T-helper 2 cell treated with Interferon-gamma antibody and Interleukin-4, amounts not matched to agents 5 μg/mL and 100 μg/mL, for 36 hours (primary cell): ENCODE measurements at regions not wholly inside any gene's neighbourhood (a gene's known extent, or its start where the extent isn't known, plus 50 kb on each side); places are given as distances from the start of the nearest gene placed in this dataset.

ENCODE experiments used
- DNase-seq: peaks from one replicate; pipeline ENCODE4 v3.0.0; 2021; ENCODE audit warnings: low spot score
- H3K27ac Mint-ChIP-seq: one replicate; pipeline ENCODE4 v1.8.0; 2021; ENCODE audit warnings: mild to moderate bottlenecking, mixed read lengths
- H3K27me3 Mint-ChIP-seq: one replicate; pipeline ENCODE4 v1.8.0; 2021; ENCODE audit warnings: low read depth, mixed read lengths
- H3K36me3 Mint-ChIP-seq: one replicate; pipeline ENCODE4 v1.8.0; 2021; ENCODE audit warnings: low read depth, mixed read lengths
- H3K4me1 Mint-ChIP-seq: one replicate; pipeline ENCODE4 v1.8.0; 2021; ENCODE audit warnings: low read depth, mixed read lengths
- H3K4me3 Mint-ChIP-seq: one replicate; pipeline ENCODE4 v1.8.0; 2022; ENCODE audit warnings: mild to moderate bottlenecking, moderate library complexity, mixed read lengths
- H3K9me3 Mint-ChIP-seq: one replicate; pipeline ENCODE4 v1.8.0; 2021; ENCODE audit warnings: mixed read lengths

DNA sequence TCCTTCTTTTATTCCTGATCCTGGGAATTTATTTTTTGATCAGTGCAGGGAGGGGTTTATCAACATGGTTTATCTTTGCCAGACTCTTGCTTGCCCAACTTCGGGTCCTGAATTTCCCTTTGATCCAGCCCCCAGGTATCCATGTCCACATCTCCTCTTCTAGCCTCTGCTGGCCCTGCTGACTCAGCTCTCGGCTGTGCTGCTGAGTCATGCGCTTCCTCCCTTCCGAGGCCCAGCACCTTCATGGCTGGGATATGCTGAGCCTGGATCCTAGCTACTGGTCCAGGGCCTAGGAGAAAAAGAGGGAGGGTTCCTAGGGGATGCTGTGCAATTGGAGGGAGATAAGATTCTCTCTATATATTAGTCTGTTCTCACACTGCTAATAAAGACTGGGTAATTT lies 380.7 kb upstream of the SHH start:
- no peaks in the 10 kb centered on the region for H3K9me3 Mint-ChIP-seq
- H3K4me3 Mint-ChIP-seq, result no peak overlapping the region
- no peaks in the 10 kb centered on the region for H3K27me3 Mint-ChIP-seq
- H3K4me1 Mint-ChIP-seq, result no peaks in the 10 kb centered on the region
- H3K27ac Mint-ChIP-seq, result no peak overlapping the region
- no peak for DNase-seq
- no peaks in the 10 kb centered on the region for H3K36me3 Mint-ChIP-seq

DNA sequence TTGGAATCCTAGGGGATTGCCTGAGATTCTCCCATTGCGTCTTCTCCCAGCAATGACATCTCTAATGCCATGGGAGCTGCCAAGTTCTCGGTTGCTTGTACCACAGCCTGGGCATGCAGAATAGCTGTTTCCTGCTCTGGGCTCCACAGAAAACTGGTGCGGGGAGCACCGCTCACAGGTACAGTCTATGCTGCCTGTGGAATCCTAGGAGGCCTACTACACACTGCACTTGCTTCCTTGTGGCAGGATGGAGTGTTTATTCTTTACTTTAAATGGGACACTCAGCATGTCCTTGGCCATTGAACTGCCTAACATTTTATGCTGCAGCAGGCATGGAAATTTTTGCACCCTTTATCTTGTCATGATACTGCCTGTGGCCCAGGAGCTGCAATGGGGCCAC lies 378.8 kb upstream of the SHH start:
- DNase-seq, result no peak
- Mint-ChIP-seq H3K9me3 (no peaks in the 10 kb centered on the region), H3K4me1 (no peaks in the 10 kb centered on the region), H3K4me3 (no peak overlapping the region), H3K27me3 (no peaks in the 10 kb centered on the region), H3K27ac (no peak overlapping the region), H3K36me3 (no peaks in the 10 kb centered on the region)

DNA sequence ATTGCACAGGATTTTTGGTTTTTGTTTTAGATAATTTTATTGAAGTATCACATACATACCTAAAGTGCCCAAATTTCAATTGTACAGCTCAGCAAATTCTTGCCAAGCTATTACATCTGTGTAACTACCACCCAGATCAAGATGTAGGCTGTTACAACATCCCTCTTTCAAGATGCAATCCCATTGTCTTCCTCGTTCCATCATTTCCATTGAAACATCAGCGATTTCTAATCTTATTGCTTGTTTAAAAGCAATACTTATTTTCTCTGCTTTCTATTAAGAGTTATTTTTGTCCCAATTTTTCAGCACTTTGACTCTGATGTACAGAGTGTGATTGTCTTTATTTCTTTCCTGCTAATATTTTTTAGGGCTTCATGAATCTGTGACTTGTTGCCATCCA lies 372.8 kb upstream of the SHH start:
- peaks cover 7% of the 10 kb centered on the region for H3K27me3 Mint-ChIP-seq
- no peaks in the 10 kb centered on the region for H3K9me3 Mint-ChIP-seq
- no peaks in the 10 kb centered on the region for H3K36me3 Mint-ChIP-seq
- H3K27ac Mint-ChIP-seq, result no peak overlapping the region
- no peak overlapping the region for H3K4me3 Mint-ChIP-seq
- no peak for DNase-seq
- no peaks in the 10 kb centered on the region for H3K4me1 Mint-ChIP-seq

GRCh38 chr7:156184164-156184563 lies 371.9 kb upstream of the SHH start:
- no peaks in the 10 kb centered on the region for H3K36me3 Mint-ChIP-seq
- no peak for DNase-seq
- H3K9me3 Mint-ChIP-seq, result no peaks in the 10 kb centered on the region
- no peaks in the 10 kb centered on the region for H3K4me1 Mint-ChIP-seq
- peaks cover 7% of the 10 kb centered on the region for H3K27me3 Mint-ChIP-seq
- no peak overlapping the region for H3K27ac Mint-ChIP-seq
- no peak overlapping the region for H3K4me3 Mint-ChIP-seq

GRCh38 chr7:156180451-156181229 lies 368.4 kb upstream of the SHH start:
- Mint-ChIP-seq H3K9me3 (no peaks in the 10 kb centered on the region), H3K36me3 (no peaks in the 10 kb centered on the region), H3K4me3 (no peak overlapping the region), H3K27ac (no peak overlapping the region), H3K4me1 (no peaks in the 10 kb centered on the region), H3K27me3 (peaks cover 5% of the 10 kb centered on the region)
- no peak for DNase-seq

DNA sequence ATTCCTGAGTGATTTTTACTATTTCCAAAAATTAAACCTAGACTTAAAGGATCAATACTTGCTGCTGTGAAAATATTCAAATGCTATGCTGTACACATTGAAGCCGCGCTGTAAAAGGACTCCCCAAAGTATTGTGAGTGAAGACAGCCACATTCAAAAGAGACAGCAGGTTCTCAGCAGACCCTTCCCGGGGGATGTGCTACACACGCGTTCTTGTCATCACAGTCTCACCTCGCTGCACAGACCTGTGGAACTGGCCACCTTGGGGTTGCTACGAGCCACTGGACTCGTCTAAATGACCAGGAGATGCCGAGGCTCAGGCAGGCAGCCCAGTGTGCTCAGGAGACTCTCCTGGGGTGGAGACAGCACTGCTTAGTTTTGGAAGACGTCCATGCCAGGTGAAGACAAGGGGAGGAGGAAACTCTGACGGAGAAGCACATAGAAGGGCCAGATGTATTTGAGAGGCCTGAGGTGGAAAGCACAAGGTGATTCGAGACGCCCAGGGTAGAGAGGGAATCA lies 367.7 kb upstream of the SHH start:
- no peak for DNase-seq
- Mint-ChIP-seq H3K36me3 (no peaks in the 10 kb centered on the region), H3K27ac (no peak overlapping the region), H3K4me3 (no peak overlapping the region), H3K4me1 (no peaks in the 10 kb centered on the region), H3K27me3 (no peaks in the 10 kb centered on the region), H3K9me3 (no peaks in the 10 kb centered on the region)

DNA sequence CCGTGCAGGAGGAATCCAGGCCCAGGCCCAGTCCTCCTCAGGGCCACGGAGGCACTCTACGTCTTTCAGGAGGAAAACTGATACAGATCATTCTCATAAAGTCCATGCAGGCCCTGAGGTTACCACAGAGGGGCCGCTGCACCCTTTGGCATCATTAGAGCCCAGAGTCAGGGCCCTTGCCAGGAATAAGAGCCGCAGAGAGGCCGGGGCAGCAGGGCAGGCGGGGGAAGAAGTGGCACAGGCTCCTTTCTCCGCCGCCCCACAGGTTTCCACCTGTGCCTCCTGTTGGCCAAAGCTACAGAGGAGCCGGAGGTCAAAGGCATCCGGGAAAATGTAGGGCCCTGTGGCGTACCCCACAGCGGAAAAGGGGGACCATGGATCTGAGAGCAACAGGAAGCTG lies 366.6 kb upstream of the SHH start:
- no peak for DNase-seq
- Mint-ChIP-seq H3K4me1 (no peaks in the 10 kb centered on the region), H3K36me3 (no peaks in the 10 kb centered on the region), H3K27me3 (no peaks in the 10 kb centered on the region), H3K4me3 (no peak overlapping the region), H3K9me3 (no peaks in the 10 kb centered on the region), H3K27ac (no peak overlapping the region)

GRCh38 chr7:156178214-156178613 lies 366.0 kb upstream of the SHH start:
- H3K4me1 Mint-ChIP-seq, result no peaks in the 10 kb centered on the region
- DNase-seq, result no peak
- no peaks in the 10 kb centered on the region for H3K36me3 Mint-ChIP-seq
- no peak overlapping the region for H3K4me3 Mint-ChIP-seq
- H3K27me3 Mint-ChIP-seq, result no peaks in the 10 kb centered on the region
- no peaks in the 10 kb centered on the region for H3K9me3 Mint-ChIP-seq
- no peak overlapping the region for H3K27ac Mint-ChIP-seq

DNA sequence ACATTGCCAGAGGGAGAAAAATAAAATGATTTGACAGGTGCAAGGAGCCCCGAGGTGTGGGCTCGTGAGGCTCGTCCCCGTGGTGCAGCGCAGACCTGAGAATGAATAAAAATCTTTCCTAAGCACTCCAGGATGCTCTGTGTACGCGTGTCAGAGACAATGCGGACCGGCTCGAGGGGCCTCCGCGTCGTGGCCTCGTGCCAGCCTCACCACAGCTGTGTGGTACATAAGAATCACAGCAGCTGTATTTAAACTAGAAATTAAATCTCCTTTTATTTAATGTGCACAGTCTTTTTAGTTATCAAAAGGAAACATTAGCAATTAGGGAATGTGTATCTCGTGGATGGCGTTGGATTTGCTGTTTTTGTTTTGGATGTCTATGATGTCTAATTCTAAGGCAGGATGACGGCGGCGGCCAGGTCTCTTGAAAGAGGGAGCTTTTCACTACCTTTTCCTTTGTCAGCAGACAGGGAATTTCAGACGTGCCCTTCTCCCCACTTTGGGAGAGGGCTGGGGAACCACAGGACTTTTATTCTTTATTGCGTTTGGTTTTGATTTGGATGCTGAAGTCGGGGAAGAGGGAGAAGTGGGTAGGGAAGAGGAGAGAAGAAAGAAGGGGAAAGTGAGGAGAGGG lies 365.3 kb upstream of the SHH start:
- H3K27me3 Mint-ChIP-seq, result no peaks in the 10 kb centered on the region
- H3K9me3 Mint-ChIP-seq, result no peaks in the 10 kb centered on the region
- no peak overlapping the region for H3K27ac Mint-ChIP-seq
- no peaks in the 10 kb centered on the region for H3K36me3 Mint-ChIP-seq
- DNase-seq, result no peak
- H3K4me1 Mint-ChIP-seq, result no peaks in the 10 kb centered on the region
- H3K4me3 Mint-ChIP-seq, result no peak overlapping the region

DNA sequence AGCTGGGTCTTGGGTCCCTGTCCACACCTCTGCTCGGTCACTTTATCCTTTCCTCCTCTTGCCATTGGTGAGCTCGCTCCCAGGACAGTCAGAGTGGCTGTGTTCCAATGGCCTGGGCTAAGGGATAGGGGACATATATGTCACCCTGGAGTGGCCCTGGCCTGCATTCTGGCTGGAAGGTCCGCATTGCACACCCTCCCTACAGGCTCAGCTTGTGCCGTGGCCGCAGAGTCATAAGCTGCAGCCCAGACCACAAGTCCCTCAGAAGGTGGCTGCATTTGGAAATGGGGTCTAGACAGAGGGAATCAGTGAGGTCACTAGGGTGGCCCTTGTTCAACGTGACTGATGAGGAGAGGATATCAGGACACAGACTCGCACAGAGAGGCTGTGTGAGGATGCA lies 363.8 kb upstream of the SHH start:
- Mint-ChIP-seq H3K4me1 (no peaks in the 10 kb centered on the region), H3K27me3 (no peaks in the 10 kb centered on the region), H3K4me3 (no peak overlapping the region)

DNA sequence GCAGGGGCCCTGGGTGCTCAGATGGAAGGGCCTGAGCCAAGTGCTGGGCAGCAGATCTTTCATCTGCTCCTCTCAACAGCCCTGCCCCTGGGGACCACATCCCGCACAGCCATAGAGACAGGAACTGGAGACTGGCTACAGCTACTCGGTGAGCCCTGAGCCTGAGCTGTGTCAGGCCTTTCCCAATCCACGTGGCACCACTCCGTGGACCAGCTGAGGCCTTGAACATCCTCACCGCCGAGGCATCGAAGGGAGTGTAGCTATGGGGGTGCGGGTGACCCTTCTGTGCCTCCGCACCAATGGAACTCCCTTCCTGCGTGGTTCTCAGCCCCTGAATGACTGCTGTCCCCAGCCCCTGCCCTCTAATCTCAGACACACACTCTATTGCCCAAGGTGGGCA lies 362.7 kb upstream of the SHH start:
- H3K9me3 Mint-ChIP-seq, result no peaks in the 10 kb centered on the region
- no peak overlapping the region for H3K27ac Mint-ChIP-seq
- no peaks in the 10 kb centered on the region for H3K36me3 Mint-ChIP-seq

More for the DNA sequence above, 363.8 kb upstream of the SHH start:
- no peaks in the 10 kb centered on the region for H3K9me3 Mint-ChIP-seq
- DNase-seq, result no peak
- no peaks in the 10 kb centered on the region for H3K36me3 Mint-ChIP-seq
- no peak overlapping the region for H3K27ac Mint-ChIP-seq

GRCh38 chr7:156174428-156174827 lies 362.2 kb upstream of the SHH start:
- DNase-seq, result no peak
- no peak overlapping the region for H3K27ac Mint-ChIP-seq
- H3K4me3 Mint-ChIP-seq, result no peak overlapping the region
- no peaks in the 10 kb centered on the region for H3K36me3 Mint-ChIP-seq
- no peaks in the 10 kb centered on the region for H3K4me1 Mint-ChIP-seq
- no peaks in the 10 kb centered on the region for H3K27me3 Mint-ChIP-seq
- H3K9me3 Mint-ChIP-seq, result no peaks in the 10 kb centered on the region

More for the DNA sequence above, 362.7 kb upstream of the SHH start:
- Mint-ChIP-seq H3K4me1 (no peaks in the 10 kb centered on the region), H3K4me3 (no peak overlapping the region), H3K27me3 (no peaks in the 10 kb centered on the region)
- DNase-seq, result no peak

DNA sequence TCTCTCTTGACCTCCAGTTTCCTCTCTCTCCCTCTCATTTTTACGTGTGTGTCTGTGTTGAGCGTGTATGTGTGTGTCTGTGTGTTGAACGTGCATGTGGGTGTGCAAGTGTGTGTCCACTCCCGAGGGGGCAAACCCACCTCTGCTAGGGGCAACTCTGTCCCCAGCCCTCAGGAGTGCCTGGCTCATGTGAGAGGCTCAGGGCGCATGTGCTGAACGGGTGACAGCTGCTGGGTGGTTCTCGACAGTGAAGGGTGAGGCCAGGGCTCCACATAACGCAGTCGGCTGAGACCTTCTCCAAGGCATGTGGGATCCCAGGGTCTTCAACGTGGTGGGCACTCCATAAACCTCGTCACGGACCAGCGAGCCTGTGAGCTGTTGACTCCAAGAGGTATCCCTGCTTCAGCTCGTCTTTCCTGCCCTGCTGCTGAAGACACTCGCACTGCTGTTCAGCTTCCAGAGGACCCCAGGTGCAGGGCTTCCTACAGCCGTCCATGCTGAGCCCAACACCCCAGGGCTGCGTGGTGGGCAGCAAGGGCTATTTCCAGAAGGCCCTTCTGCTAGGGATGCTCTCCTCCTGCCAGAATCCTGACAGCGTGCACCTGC lies 361.6 kb upstream of the SHH start:
- H3K4me3 Mint-ChIP-seq, result no peak overlapping the region
- H3K27ac Mint-ChIP-seq, result no peak overlapping the region
- H3K36me3 Mint-ChIP-seq, result no peaks in the 10 kb centered on the region

DNA sequence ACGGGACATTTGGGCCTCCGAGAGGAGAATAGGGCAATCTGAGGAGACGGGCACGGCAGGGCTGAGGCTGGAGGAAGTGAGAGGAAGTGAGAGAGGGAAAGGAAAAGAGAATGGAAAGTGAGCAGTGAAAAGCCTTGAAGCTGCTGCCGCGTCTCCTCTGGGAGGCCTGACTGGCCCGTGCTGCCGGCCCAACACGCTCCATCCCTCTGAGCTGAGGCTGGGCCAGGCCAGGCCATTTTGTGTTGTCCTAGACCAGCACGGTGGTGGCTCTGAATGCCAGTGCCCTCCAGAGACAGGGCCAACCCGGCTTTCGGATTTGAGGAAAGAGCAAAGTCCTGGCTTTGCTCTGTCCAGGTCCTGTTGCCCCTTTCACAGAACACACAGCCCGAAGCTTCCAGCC lies 361.1 kb upstream of the SHH start:
- no peak for DNase-seq
- Mint-ChIP-seq H3K4me1 (no peaks in the 10 kb centered on the region), H3K4me3 (no peak overlapping the region), H3K27ac (no peak overlapping the region), H3K36me3 (no peaks in the 10 kb centered on the region), H3K27me3 (no peaks in the 10 kb centered on the region), H3K9me3 (no peaks in the 10 kb centered on the region)

More for the DNA sequence above, 361.6 kb upstream of the SHH start:
- Mint-ChIP-seq H3K4me1 (no peaks in the 10 kb centered on the region), H3K27me3 (no peaks in the 10 kb centered on the region), H3K9me3 (no peaks in the 10 kb centered on the region)
- no peak for DNase-seq
